Nephron (organoid): ENCODE measurements at regions not wholly inside any gene's neighbourhood (a gene's known extent, or its start where the extent isn't known, plus 50 kb on each side); places are given as distances from the start of the nearest gene placed in this dataset.
"Not testable (repeated sequence)": the region's sequence is repeated elsewhere in the genome, so short reads cannot be mapped to it uniquely, and the experiment has no call there.

Source experiments
- H3K27ac Mint-ChIP-seq, 3 experiments: 2 replicates each; pipeline ENCODE4 v1.8.0; 2020; ENCODE audit warnings: mixed read lengths in 3 of 3, mild to moderate bottlenecking in 2 of 3, moderate library complexity in 1 of 3
- H3K27me3 Mint-ChIP-seq: 2 replicates; pipeline ENCODE4 v1.8.0; 2021; ENCODE audit warnings: low read depth, mild to moderate bottlenecking, moderate library complexity, mixed read lengths
- H3K36me3 Mint-ChIP-seq: 2 replicates; pipeline ENCODE4 v1.8.0; 2020; ENCODE audit warnings: low read depth, mixed read lengths
- H3K4me1 Mint-ChIP-seq: 2 replicates; pipeline ENCODE4 v1.8.0; 2020; ENCODE audit warnings: mixed read lengths
- H3K4me3 Mint-ChIP-seq, 3 experiments: 2 replicates each; pipeline ENCODE4 v1.8.0; 2020; ENCODE audit warnings: mild to moderate bottlenecking in 3 of 3, mixed read lengths in 3 of 3, moderate library complexity in 2 of 3
- H3K9me3 Mint-ChIP-seq: 2 replicates; pipeline ENCODE4 v1.8.0; 2020; ENCODE audit warnings: mixed read lengths
- CTCF ChIP-seq, 3 experiments: fragments of 200-600 bp; sonication (generic); IDR thresholded peaks; one replicate each; pipeline ENCODE4 v1.5.0; 2021; ENCODE audit warnings: antibody characterized with exemption in 3 of 3; ENCODE audit not compliant: unreplicated experiment in 3 of 3

- Mint-ChIP-seq H3K27me3 (no peaks in the 10 kb centered on the region), H3K4me3 (no peak overlapping the region), H3K27ac (peak overlapping the region in 1 of 3 experiments; percentile 18)
Measured at GRCh38 chr15:87481126-87481525, 775.4 kb downstream of the NTRK3 start.

DNA sequence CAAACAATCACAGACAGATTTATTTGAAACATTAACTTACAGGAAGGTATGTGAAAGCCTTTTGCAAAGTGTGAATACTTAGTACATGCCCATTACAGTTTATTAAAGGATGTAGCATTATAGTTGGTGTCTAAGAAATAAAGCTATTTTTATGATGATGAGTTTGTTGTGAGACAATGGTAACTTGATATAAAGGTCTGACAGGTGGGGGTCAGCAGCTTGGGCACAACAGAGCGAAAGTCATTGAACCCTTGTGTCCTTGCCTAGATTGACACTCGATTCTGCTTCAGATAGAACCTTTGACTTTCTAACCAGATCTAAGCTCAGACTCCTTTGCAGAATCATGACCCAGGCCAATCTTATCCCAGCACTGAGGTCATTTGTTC is 777.9 kb downstream of the NTRK3 start:
- Mint-ChIP-seq H3K27me3 (no peaks in the 10 kb centered on the region), H3K27ac (peak overlapping the region; percentile 80 to 97 (median 88)), H3K4me1 (peaks cover 9% of the 10 kb centered on the region), H3K36me3 (no peaks in the 10 kb centered on the region), H3K9me3 (no peaks in the 10 kb centered on the region), H3K4me3 (no peak overlapping the region)
- TF ChIP-seq CTCF (IDR thresholded peaks at IDR 0.05; ENCODE audit: unreplicated experiment in 3 of 3): no peak

More at GRCh38 chr15:87481126-87481525, 775.4 kb downstream of the NTRK3 start:
- Mint-ChIP-seq H3K36me3 (no peaks in the 10 kb centered on the region), H3K9me3 (no peaks in the 10 kb centered on the region), H3K4me1 (peaks cover 9% of the 10 kb centered on the region)
- no peak for TF ChIP-seq CTCF (IDR thresholded peaks at IDR 0.05; ENCODE audit: unreplicated experiment in 3 of 3)

DNA sequence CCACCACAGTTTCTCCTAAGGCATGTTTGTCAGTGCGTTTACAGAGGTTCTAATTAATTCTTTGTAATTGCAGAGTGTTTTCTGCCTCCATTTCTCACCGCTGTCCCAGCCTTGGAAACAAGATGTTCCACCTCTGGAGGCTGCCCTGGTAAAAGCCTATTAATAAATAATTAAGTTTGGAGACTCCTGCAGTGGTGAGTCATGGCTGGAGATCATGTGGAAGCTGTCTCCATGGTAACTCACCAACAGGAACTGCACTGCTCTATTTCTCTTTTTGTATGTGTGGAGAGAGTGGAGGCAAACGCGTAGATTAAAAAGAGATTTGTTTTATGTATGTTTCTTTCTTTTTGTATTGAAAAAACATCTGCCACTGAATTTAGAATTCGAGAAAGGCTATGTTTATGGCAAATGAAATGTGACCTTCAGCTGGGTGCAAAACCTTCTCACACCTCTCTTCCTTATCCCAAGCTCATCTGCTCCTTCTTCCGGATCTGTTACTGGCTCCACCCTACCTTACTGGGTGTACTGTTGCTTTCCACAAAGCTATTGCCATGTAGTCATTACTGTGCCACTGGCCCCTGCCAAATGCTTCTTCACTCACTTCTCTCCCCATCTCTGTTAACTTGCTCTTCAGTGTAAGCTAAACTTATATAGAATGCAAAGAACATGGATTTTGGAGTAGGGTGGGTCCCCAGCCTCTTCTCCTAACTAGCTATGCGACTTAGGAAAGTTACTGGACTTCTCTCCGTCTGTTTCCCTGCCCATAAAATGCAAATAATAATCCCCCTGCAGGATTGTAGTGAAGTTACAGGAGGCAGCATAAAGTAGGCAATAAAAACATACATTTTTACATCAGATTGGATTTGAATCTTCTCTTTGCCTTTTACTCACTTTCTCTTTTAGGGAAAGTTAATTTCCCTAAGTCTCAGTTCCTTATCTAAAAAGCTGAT is 778.5 kb downstream of the NTRK3 start:
- TF ChIP-seq CTCF (IDR thresholded peaks at IDR 0.05; ENCODE audit: unreplicated experiment in 3 of 3): peak; percentile 20 to 34 (median 34)
- no peaks in the 10 kb centered on the region for H3K9me3 Mint-ChIP-seq
- H3K4me1 Mint-ChIP-seq: peaks cover 9% of the 10 kb centered on the region
- peak overlapping the region; percentile 24 to 40 (median 38) for H3K4me3 Mint-ChIP-seq
- H3K36me3 Mint-ChIP-seq: no peaks in the 10 kb centered on the region
- H3K27me3 Mint-ChIP-seq: no peaks in the 10 kb centered on the region
- H3K27ac Mint-ChIP-seq: peak overlapping the region; percentile 80 to 97 (median 88)

DNA sequence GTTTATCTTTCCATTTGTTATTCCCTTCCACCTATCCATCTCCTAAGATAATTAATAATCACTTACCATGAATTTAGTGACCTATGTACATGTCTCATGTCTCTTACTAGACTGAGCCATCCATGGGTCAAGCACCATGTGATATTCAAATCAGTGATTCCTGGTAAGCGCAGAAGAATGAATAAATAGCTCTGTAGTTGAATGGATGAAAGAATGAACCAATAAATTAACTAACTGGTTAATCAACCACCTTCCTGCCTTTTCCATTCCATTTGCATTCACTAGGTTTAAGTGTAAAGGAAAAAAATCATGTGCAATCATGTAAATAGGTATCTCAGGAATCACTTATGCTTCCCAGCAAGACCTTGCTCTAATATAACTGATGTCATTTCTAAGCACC is 779.5 kb downstream of the NTRK3 start:
- Mint-ChIP-seq H3K27me3 (no peaks in the 10 kb centered on the region), H3K9me3 (no peaks in the 10 kb centered on the region), H3K4me1 (peaks cover 9% of the 10 kb centered on the region), H3K27ac (peak overlapping the region in 2 of 3 experiments; percentile 26 to 97), H3K36me3 (no peaks in the 10 kb centered on the region), H3K4me3 (no peak overlapping the region)
- no peak for TF ChIP-seq CTCF (IDR thresholded peaks at IDR 0.05; ENCODE audit: unreplicated experiment in 3 of 3)

DNA sequence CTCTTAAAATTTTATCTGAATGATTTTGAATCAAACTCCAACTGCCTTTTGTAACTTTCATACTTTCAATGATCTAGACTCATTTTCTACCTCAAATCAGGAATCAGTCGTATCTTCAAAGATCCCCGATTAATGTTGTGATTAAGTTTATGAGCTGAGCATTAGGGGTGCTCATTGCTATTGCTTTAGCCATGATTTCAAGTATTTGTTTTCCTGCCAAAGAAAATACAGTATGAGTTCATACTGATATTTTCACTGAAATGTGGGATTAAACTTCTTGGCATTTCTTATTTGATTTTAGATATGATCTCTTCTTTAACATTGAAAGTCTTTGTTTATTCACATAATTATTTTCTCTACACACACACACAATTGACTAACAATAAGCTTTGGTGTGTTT is 785.6 kb downstream of the NTRK3 start:
- no peak for TF ChIP-seq CTCF (IDR thresholded peaks at IDR 0.05; ENCODE audit: unreplicated experiment in 3 of 3)
- H3K27me3 Mint-ChIP-seq: no peaks in the 10 kb centered on the region
- H3K9me3 Mint-ChIP-seq: peaks cover 8% of the 10 kb centered on the region
- H3K4me3 Mint-ChIP-seq: no peak overlapping the region
- no peaks in the 10 kb centered on the region for H3K36me3 Mint-ChIP-seq
- no peaks in the 10 kb centered on the region for H3K4me1 Mint-ChIP-seq
- H3K27ac Mint-ChIP-seq: no peak overlapping the region

GRCh38 chr15:87463956-87464355 is 792.6 kb downstream of the NTRK3 start:
- not testable (repeated sequence) for H3K27me3 Mint-ChIP-seq, H3K27ac Mint-ChIP-seq, H3K4me3 Mint-ChIP-seq, H3K36me3 Mint-ChIP-seq, H3K4me1 Mint-ChIP-seq, H3K9me3 Mint-ChIP-seq
